ENCODE measurements at regions not wholly inside any gene's neighbourhood (a gene's known extent, or its start where the extent isn't known, plus 50 kb on each side); places are given as distances from the start of the nearest gene placed in this dataset.

DNA sequence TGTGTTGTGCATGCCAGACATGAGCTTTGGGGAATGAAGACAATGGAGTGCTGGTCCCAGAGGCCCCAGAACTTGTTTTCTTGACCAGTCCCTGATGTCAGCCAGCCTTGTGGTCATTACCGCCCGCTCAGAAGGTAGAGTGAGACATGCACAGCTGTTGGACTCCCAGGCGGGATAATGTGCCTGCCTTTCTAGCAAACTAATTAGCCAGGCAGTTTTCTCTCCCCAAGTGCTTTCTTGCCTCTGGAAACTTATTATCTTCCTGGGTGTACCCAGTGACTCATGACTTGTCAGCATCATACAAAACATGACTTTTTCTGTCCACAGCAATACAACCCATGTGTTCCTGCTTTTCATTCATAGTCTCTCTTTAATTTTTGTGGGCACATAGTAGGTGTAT, 131.1 kb downstream of the RMI1 start:
- TF ChIP-seq, protein P1, sequence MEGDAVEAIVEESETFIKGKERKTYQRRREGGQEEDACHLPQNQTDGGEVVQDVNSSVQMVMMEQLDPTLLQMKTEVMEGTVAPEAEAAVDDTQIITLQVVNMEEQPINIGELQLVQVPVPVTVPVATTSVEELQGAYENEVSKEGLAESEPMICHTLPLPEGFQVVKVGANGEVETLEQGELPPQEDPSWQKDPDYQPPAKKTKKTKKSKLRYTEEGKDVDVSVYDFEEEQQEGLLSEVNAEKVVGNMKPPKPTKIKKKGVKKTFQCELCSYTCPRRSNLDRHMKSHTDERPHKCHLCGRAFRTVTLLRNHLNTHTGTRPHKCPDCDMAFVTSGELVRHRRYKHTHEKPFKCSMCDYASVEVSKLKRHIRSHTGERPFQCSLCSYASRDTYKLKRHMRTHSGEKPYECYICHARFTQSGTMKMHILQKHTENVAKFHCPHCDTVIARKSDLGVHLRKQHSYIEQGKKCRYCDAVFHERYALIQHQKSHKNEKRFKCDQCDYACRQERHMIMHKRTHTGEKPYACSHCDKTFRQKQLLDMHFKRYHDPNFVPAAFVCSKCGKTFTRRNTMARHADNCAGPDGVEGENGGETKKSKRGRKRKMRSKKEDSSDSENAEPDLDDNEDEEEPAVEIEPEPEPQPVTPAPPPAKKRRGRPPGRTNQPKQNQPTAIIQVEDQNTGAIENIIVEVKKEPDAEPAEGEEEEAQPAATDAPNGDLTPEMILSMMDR (IDR thresholded peaks at IDR 0.05), result no peak
- no peak for TF ChIP-seq POLR2A (IDR thresholded peaks at IDR 0.05)
